WERI-Rb-1 (cell line): ENCODE measurements at regions not wholly inside any gene's neighbourhood (a gene's known extent, or its start where the extent isn't known, plus 50 kb on each side); places are given as distances from the start of the nearest gene placed in this dataset.

Experiments
- DNase-seq: peaks from one replicate; pipeline ENCODE4 v3.0.0-alpha.2; 2020
- H3K27ac ChIP-seq: fragments of 250-450 bp; sonication (Bioruptor Pico); 2 replicates; pipeline ENCODE4 v1.5.1; 2020; ENCODE audit warnings: mild to moderate bottlenecking, moderate library complexity
- H3K27me3 ChIP-seq: fragments of 250-450 bp; sonication (Bioruptor Pico); 2 replicates; pipeline ENCODE4 v1.5.1; 2021; ENCODE audit warnings: mild to moderate bottlenecking, low read depth, moderate library complexity; ENCODE audit not compliant: insufficient read depth, severe bottlenecking
- H3K36me3 ChIP-seq: fragments of 250-450 bp; sonication (Bioruptor Pico); 2 replicates; pipeline ENCODE4 v1.5.1; 2020; ENCODE audit warnings: mild to moderate bottlenecking, moderate library complexity
- H3K4me3 ChIP-seq: 2 replicates; pipeline ENCODE4 v1.5.1; 2011; ENCODE audit warnings: low read depth, mild to moderate bottlenecking, control low read depth, low read length
- H3K9me3 ChIP-seq: fragments of 250-450 bp; sonication (Bioruptor Pico); 2 replicates; pipeline ENCODE4 v1.5.1; 2021; ENCODE audit warnings: mild to moderate bottlenecking, moderate library complexity; ENCODE audit not compliant: severe bottlenecking
- CTCF ChIP-seq: IDR thresholded peaks from 2 replicates; pipeline ENCODE4 v1.5.1; 2011; ENCODE audit warnings: low read depth, mild to moderate bottlenecking, control low read depth, inconsistent platforms, low read length

GRCh38 chr7:48734695-48735406 is 189.5 kb upstream of the CDC14C start:
- H3K27me3 ChIP-seq, result no peaks in the 10 kb centered on the region
- no peak overlapping the region for H3K4me3 ChIP-seq
- H3K27ac ChIP-seq, result no peak overlapping the region
- H3K36me3 ChIP-seq, result no peaks in the 10 kb centered on the region
- DNase-seq, result no peak
- peaks cover 7% of the 10 kb centered on the region for H3K9me3 ChIP-seq
- no peak for TF ChIP-seq CTCF

GRCh38 chr7:48741545-48741944 is 182.8 kb upstream of the CDC14C start:
- Histone ChIP-seq H3K9me3 (peaks cover 7% of the 10 kb centered on the region), H3K27ac (no peak overlapping the region), H3K27me3 (no peaks in the 10 kb centered on the region), H3K4me3 (no peak overlapping the region), H3K36me3 (no peaks in the 10 kb centered on the region)
- DNase-seq, result no peak
- TF ChIP-seq CTCF, result no peak

DNA sequence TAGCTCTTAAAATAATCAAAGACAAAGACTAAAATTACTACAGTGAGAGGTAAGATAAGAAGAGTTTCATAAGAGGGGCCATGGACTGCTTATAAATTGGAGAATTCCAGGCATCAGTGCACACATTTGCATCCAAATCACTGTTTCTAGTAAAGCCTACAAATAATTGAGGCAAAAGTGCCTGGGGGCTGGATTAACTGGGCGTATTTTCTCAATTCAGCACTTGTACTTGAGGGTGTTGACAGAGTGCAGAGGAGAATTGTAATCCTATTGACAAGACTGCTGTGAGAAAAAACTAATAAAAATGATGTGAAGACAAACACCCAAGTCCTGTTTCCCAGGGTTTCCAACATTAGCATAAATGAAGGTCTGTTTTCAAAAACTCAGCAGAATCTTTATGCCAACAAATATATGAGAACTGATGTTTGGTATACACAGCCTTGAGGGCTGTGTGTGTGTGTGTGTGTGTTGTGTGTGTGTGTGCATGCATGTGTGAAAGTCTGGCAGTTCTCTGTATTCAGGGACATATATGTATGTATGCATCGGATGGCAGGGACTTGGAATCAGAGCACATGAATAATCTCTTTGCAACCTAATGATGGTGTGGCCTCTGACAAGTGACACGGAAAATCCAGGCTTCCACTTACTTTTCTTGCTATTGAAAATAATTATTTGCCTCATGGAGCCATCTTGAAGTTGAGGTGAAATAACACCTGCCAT is 182.1 kb upstream of the CDC14C start:
- Histone ChIP-seq H3K27me3 (no peaks in the 10 kb centered on the region), H3K27ac (no peak overlapping the region), H3K9me3 (peaks cover 7% of the 10 kb centered on the region), H3K36me3 (no peaks in the 10 kb centered on the region), H3K4me3 (no peak overlapping the region)
- no peak for DNase-seq
- no peak for TF ChIP-seq CTCF

DNA sequence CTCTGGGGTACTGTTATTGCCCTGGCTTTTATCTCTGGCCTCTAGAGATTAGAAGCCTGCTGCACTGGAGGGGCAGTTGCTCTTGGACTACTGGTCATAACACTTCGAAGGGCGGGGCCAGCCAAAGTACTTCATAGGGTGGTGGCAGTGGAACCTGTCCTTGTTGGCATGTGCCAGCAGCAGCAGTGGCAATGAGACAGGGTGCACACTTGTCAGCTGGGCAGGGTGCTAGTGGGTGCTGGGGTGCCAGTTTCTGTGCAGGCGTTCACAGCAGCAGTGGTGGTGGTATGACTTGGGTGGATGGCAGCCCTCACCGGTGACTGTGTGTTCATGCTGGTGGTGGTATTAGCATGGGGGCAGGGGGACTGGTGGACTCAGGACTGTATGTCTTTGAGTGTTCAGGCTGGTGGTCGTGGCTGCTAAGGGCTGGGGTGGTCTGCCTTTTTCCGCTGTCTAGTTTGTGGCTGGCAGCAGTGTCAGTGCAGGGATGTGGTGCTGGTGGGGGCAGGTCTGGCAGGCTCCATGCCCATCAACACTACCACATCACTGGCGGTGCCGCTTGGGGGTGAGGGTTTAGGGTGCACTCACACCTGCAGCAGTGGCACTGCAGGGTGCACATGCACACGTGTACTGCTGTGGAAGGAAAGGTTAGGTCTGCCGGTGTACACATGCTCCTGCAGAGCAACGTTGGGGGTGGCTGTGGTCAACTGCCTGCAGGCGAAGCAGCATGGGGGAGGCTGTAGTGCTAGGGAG is 176.1 kb upstream of the CDC14C start:
- no peaks in the 10 kb centered on the region for H3K9me3 ChIP-seq
- no peak overlapping the region for H3K27ac ChIP-seq
- H3K27me3 ChIP-seq, result no peaks in the 10 kb centered on the region
- no peak for DNase-seq
- no peaks in the 10 kb centered on the region for H3K36me3 ChIP-seq
- TF ChIP-seq CTCF, result no peak
- H3K4me3 ChIP-seq, result no peak overlapping the region

- Histone ChIP-seq H3K27ac (no peak overlapping the region), H3K9me3 (no peaks in the 10 kb centered on the region), H3K4me3 (no peak overlapping the region), H3K36me3 (no peaks in the 10 kb centered on the region), H3K27me3 (no peaks in the 10 kb centered on the region)
- TF ChIP-seq CTCF, result no peak
- DNase-seq, result no peak
These were observed 169.2 kb upstream of the CDC14C start for GRCh38 chr7:48755061-48755555.
